Choroid plexus epithelial cell (primary cell): ENCODE measurements at regions not wholly inside any gene's neighbourhood (a gene's known extent, or its start where the extent isn't known, plus 50 kb on each side); places are given as distances from the start of the nearest gene placed in this dataset.

Experiments
- DNase-seq: peaks from one replicate; pipeline ENCODE4 v3.0.0-alpha.2; 2010; ENCODE audit warnings: low read depth
- H3K4me3 ChIP-seq: 2 replicates; pipeline ENCODE4 v1.5.1; 2011; ENCODE audit warnings: low read depth, mild to moderate bottlenecking, control low read depth, low read length, moderate library complexity
- TF ChIP-seq, protein P1 (sequence below): conservative IDR thresholded peaks from 2 replicates; pipeline ENCODE4 v1.5.1; 2011; ENCODE audit warnings: low read depth, mild to moderate bottlenecking, control low read depth, inconsistent platforms, low read length, moderate library complexity

- TF ChIP-seq, protein P1, sequence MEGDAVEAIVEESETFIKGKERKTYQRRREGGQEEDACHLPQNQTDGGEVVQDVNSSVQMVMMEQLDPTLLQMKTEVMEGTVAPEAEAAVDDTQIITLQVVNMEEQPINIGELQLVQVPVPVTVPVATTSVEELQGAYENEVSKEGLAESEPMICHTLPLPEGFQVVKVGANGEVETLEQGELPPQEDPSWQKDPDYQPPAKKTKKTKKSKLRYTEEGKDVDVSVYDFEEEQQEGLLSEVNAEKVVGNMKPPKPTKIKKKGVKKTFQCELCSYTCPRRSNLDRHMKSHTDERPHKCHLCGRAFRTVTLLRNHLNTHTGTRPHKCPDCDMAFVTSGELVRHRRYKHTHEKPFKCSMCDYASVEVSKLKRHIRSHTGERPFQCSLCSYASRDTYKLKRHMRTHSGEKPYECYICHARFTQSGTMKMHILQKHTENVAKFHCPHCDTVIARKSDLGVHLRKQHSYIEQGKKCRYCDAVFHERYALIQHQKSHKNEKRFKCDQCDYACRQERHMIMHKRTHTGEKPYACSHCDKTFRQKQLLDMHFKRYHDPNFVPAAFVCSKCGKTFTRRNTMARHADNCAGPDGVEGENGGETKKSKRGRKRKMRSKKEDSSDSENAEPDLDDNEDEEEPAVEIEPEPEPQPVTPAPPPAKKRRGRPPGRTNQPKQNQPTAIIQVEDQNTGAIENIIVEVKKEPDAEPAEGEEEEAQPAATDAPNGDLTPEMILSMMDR, result no peak
- H3K4me3 ChIP-seq, result no peak overlapping the region
- DNase-seq, result peak; percentile 98
These were observed 70.5 kb upstream of the BLID start for GRCh38 chr11:122186439-122187080.

DNA sequence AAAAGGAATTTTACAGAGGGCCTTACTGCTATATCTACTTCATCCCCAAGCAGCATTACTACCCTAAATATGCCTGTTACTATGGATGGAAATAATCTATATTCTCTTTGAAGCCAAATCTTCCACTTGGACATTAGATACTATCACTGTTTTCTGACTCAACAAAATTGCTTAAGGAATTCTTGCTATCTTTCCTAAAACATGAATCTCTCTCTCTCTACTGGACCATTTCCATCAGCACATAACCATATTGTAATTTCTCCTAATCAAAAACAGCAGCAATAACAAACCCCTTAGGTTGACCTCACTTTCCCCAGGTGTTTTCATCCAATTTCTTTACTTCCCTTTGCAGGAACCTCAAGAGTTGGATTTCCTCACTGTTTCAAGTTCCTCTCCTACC lies 67.9 kb upstream of the BLID start:
- no peak for DNase-seq
- TF ChIP-seq, protein P1, result no peak
- no peak overlapping the region for H3K4me3 ChIP-seq

DNA sequence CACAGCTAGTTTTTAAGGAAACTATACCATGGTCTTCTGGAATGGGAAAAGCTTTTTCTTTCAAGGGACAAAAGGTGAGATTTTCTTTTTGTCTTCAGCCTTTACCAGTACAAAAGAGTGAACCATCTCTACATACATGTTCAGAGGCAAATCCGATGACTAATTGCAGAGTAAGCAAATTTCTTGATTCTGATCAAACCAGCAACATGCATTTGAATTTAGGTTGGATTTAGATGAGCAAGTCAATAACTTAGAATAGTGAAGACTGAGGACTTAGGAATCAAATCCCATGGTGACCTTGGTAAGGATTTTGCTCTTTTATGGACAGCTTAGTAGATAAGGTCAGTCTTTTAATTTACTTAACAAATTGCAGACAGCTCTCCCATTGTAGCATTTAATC lies 65.9 kb upstream of the BLID start:
- no peak overlapping the region for H3K4me3 ChIP-seq
- DNase-seq, result no peak
- TF ChIP-seq, protein P1, result no peak

- H3K4me3 ChIP-seq, result no peak overlapping the region
- no peak for DNase-seq
- TF ChIP-seq, protein P1, result no peak
These were observed 65.4 kb upstream of the BLID start for GRCh38 chr11:122181372-122181771.

GRCh38 chr11:122179961-122180834 lies 64.2 kb upstream of the BLID start:
- peak overlapping the region; percentile 61 for H3K4me3 ChIP-seq
- peak; percentile 91 for DNase-seq

DNA sequence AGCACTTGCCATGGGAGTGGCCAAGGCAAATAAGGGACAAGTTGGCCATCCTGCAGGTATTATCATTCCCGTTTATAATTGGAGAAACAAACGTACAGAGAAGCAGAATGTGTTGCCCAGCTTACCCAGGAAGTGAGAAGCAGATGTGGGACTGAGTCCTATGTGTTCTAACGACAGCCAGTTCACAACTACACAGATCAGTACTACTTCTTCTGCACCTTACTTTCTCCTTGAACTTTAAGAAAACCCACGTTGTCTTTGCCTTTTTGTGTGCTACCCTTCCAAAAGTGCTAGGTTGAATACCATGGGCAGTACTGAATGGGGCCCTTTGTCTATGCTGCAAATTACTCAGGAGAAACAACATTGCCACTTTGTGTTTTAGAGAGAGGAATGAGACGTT lies 62.8 kb upstream of the BLID start:
- H3K4me3 ChIP-seq, result peak overlapping the region; percentile 61
- TF ChIP-seq, protein P1, result no peak
- DNase-seq, result peak; percentile 50

More at GRCh38 chr11:122179961-122180834, 64.2 kb upstream of the BLID start:
- TF ChIP-seq, protein P1, result peak; percentile 2
